T1000 (cell line): ENCODE measurements at regions not wholly inside any gene's neighbourhood (a gene's known extent, or its start where the extent isn't known, plus 50 kb on each side); places are given as distances from the start of the nearest gene placed in this dataset.

Source experiments
- DNase-seq: peaks from one replicate; lab custom pipeline; 2025; ENCODE audit warnings: mixed read lengths; lab: John Stamatoyannopoulos, UW

GRCh38 chr3:152054315-152054714, 180.9 kb downstream of the SUCNR1 start:
- no peak for DNase-seq

- DNase-seq = no peak
These were observed 182.6 kb downstream of the SUCNR1 start for GRCh38 chr3:152056073-152056472.

- DNase-seq = no peak
These were observed 183.0 kb downstream of the SUCNR1 start for GRCh38 chr3:152056481-152056880.

GRCh38 chr3:152056987-152057386, 183.5 kb downstream of the SUCNR1 start:
- DNase-seq = no peak

- no peak for DNase-seq
These were observed 185.4 kb downstream of the SUCNR1 start for GRCh38 chr3:152058856-152059255.

GRCh38 chr3:152060701-152061100, 187.3 kb downstream of the SUCNR1 start:
- no peak for DNase-seq

- DNase-seq = no peak
These were observed 187.9 kb downstream of the SUCNR1 start for GRCh38 chr3:152061296-152061695.

- DNase-seq = no peak
These were observed 196.4 kb downstream of the SUCNR1 start for GRCh38 chr3:152069871-152070270.

GRCh38 chr3:152071315-152071714, 197.4 kb upstream of the MBNL1 start:
- DNase-seq = no peak

GRCh38 chr3:152071924-152072323, 196.8 kb upstream of the MBNL1 start:
- no peak for DNase-seq

GRCh38 chr3:152073267-152073666, 195.5 kb upstream of the MBNL1 start:
- DNase-seq = peak; percentile 6

GRCh38 chr3:152076148-152076547, 192.6 kb upstream of the MBNL1 start:
- DNase-seq = no peak

GRCh38 chr3:152079980-152080379, 188.7 kb upstream of the MBNL1 start:
- no peak for DNase-seq

GRCh38 chr3:152083135-152083534, 185.6 kb upstream of the MBNL1 start:
- no peak for DNase-seq

GRCh38 chr3:152084441-152085158, 184.1 kb upstream of the MBNL1 start:
- no peak for DNase-seq

- DNase-seq = no peak
These were observed 181.6 kb upstream of the MBNL1 start for GRCh38 chr3:152087153-152087552.

- no peak for DNase-seq
These were observed 179.2 kb upstream of the MBNL1 start for GRCh38 chr3:152089528-152089927.

- no peak for DNase-seq
These were observed 177.0 kb upstream of the MBNL1 start for GRCh38 chr3:152091725-152092124.

- no peak for DNase-seq
These were observed 174.8 kb upstream of the MBNL1 start for GRCh38 chr3:152093901-152094300.

- DNase-seq = no peak
These were observed 174.3 kb upstream of the MBNL1 start for GRCh38 chr3:152094406-152094805.

GRCh38 chr3:152095472-152095871, 173.3 kb upstream of the MBNL1 start:
- DNase-seq = no peak

GRCh38 chr3:152096280-152096906, 172.3 kb upstream of the MBNL1 start:
- DNase-seq = no peak

- DNase-seq = no peak
These were observed 171.6 kb upstream of the MBNL1 start for GRCh38 chr3:152097120-152097519.

GRCh38 chr3:152097770-152098169, 171.0 kb upstream of the MBNL1 start:
- no peak for DNase-seq
